Activated T-helper 2 cell treated with anti-CD3 and anti-CD28 coated beads, Interferon-gamma antibody, Interleukin-2, Interleukin-4, amounts not matched to agents 10 μg/mL and 5 μg/mL and 100 μg/mL, durations not matched to agents 14 hours and 24 hours and 36 hours (primary cell): ENCODE measurements at regions not wholly inside any gene's neighbourhood (a gene's known extent, or its start where the extent isn't known, plus 50 kb on each side); places are given as distances from the start of the nearest gene placed in this dataset.

ENCODE experiments used
- DNase-seq: peaks from one replicate; pipeline ENCODE4 v3.0.0; 2021; ENCODE audit warnings: low spot score
- H3K27ac Mint-ChIP-seq: one replicate; pipeline ENCODE4 v1.8.0; 2021; ENCODE audit warnings: mixed read lengths
- H3K27me3 Mint-ChIP-seq: one replicate; pipeline ENCODE4 v1.8.0; 2021; ENCODE audit warnings: low read depth, mixed read lengths
- H3K36me3 Mint-ChIP-seq: one replicate; pipeline ENCODE4 v1.8.0; 2021; ENCODE audit warnings: low read depth, mixed read lengths
- H3K4me1 Mint-ChIP-seq: one replicate; pipeline ENCODE4 v1.8.0; 2021; ENCODE audit warnings: low read depth, mixed read lengths
- H3K4me3 Mint-ChIP-seq: one replicate; pipeline ENCODE4 v1.8.0; 2021; ENCODE audit warnings: low read depth, mild to moderate bottlenecking, moderate library complexity, mixed read lengths
- H3K9me3 Mint-ChIP-seq: one replicate; pipeline ENCODE4 v1.8.0; 2021; ENCODE audit warnings: mixed read lengths
- intact Hi-C: fragments of 100-400 bp; cut with micrococcal nuclease; formaldehyde crosslinking; loops from one replicate; pipeline ENCODE4 v1.15.1; 2023

DNA sequence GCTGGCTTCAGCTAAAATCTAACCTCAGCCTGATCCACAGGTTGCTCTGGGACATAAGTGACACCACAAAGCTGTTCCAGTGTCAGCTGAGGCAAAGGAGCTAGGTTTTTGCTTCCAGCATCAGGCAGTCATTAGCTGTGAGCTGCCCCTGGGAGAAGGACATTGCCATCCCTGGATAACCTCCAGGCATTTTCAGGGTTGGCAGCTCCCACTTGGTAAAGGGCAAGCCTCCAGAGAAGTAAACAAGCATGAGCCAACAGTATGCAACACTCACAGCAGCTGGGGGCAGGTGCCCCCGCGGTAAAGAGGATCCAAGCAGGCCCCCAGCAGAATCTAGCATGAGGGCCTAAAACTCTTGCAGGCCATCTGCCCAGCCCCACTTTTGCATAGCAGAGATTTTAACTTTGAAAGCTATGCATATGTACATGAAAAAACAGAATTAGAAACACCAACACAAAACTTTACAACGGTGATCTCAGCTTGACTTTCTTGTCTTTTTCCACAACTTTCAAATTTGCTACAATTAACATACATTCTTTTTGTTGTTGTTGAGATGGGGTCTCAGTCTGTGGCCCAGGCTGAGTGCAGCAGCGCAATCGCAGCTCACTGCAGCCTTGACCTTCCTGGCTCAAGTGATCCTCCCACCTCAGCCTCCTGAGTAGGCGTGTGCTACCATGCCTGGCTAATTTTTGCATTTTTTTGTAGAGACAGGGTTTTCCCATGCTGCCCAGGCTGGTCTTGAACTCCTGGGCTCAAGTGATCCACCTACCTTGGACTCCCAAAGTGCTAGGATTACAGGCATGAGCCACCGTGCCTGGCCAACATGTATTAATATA, 83.8 kb upstream of the TPM1 start:
- no peak overlapping the region for H3K4me3 Mint-ChIP-seq
- no peak overlapping the region for H3K27ac Mint-ChIP-seq
- intact Hi-C loops: no loop called here
- H3K36me3 Mint-ChIP-seq: no peaks in the 10 kb centered on the region
- DNase-seq: no peak
- H3K9me3 Mint-ChIP-seq: no peaks in the 10 kb centered on the region
- H3K4me1 Mint-ChIP-seq: no peaks in the 10 kb centered on the region
- peaks cover 7% of the 10 kb centered on the region for H3K27me3 Mint-ChIP-seq

DNA sequence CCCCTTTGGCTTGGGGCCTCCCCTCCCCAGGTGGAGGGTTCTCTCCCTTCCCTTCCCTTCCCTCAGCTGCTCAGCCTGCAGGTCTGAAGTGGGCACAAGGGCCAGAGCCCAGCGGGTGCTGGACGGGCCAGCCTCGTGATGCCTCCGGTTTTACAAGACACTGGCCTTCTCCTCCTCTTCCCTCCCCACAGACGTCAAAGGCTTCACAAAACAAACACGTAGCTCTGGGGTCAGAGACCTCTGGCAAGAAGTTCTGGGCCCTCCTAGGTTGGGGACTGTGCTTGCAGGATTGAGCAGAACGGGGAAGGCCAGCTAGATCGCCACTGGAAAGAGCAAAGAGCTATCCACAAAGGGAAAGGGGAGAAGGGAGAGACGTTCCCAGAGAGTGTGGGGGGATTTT, 81.4 kb upstream of the TPM1 start:
- peaks cover 3% of the 10 kb centered on the region for H3K27me3 Mint-ChIP-seq
- intact Hi-C loops: no loop called here

DNA sequence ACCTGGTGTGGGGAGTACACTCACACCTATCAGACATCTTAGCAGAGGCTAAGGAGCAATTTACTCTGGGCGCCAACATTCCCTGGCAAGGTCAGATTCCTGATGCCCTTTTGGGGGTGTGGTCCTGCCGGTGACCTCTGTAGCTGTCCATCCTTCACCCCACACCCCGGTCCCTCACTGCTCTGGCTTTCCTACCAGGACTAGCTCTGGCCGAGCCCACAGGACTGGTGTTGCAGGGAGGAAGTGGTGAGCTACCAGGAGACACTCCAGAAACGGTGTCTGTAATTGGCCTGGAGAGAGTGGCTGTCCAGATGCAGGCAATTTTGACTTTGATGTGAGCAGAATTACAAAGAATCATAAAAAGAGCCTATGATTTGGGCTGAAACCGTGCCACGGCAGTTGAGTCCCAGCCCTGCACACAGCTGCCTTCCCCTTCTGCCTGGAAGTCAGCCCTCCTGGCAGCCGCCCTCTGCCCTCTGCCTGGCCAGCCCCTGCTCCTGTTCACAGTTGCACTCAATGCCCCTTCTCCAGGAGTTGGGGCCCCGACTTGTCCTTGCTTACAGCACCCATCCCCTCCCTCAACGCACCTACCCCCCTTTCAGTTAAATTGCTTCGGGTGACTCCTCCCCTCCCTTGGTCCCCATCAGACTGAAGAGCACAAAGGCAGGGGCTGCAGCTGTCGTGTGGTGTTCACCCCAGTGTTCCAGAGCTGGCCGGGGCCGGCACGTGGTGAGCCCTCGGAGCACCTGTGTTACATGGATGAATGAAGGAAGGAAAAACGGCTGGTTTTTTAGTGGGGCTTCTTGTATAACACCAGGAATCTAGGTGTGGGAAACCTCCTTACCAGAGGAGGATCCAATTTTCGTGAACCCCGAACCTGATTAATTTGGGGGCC, 80.2 kb upstream of the TPM1 start:
- no peaks in the 10 kb centered on the region for H3K4me1 Mint-ChIP-seq
- intact Hi-C loops: no loop called here

More for the DNA sequence above, 81.4 kb upstream of the TPM1 start:
- Mint-ChIP-seq H3K27ac (no peak overlapping the region), H3K4me1 (no peaks in the 10 kb centered on the region), H3K4me3 (no peak overlapping the region), H3K9me3 (no peaks in the 10 kb centered on the region), H3K36me3 (no peaks in the 10 kb centered on the region)
- DNase-seq: no peak

DNA sequence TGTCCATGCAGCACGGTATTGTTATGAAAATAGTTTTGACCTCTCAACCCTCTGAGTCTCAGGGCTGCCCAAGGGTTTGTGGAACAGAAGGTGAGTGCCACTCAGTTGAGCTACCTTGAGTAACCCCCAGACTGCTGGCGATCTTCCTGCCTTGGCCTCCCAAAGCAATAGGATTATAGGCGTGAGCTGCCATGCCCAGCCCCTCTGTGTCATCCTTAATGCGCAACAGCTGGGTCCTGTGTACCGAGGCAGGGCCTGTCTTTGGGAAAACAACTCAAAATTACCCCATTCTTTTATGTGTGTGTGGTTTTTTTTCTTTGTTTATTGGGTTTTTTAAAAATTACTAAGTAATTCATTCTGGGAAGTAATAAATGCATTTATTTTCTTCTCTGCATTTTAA, 78.3 kb upstream of the TPM1 start:
- Mint-ChIP-seq H3K4me1 (no peaks in the 10 kb centered on the region), H3K4me3 (no peak overlapping the region), H3K9me3 (no peaks in the 10 kb centered on the region), H3K27ac (no peak overlapping the region), H3K27me3 (no peaks in the 10 kb centered on the region), H3K36me3 (no peaks in the 10 kb centered on the region)
- DNase-seq: no peak
- intact Hi-C loops: no loop called here

More for the DNA sequence above, 80.2 kb upstream of the TPM1 start:
- no peaks in the 10 kb centered on the region for H3K36me3 Mint-ChIP-seq
- H3K9me3 Mint-ChIP-seq: no peaks in the 10 kb centered on the region
- H3K4me3 Mint-ChIP-seq: no peak overlapping the region
- no peak overlapping the region for H3K27ac Mint-ChIP-seq
- peaks cover 1% of the 10 kb centered on the region for H3K27me3 Mint-ChIP-seq
- no peak for DNase-seq

DNA sequence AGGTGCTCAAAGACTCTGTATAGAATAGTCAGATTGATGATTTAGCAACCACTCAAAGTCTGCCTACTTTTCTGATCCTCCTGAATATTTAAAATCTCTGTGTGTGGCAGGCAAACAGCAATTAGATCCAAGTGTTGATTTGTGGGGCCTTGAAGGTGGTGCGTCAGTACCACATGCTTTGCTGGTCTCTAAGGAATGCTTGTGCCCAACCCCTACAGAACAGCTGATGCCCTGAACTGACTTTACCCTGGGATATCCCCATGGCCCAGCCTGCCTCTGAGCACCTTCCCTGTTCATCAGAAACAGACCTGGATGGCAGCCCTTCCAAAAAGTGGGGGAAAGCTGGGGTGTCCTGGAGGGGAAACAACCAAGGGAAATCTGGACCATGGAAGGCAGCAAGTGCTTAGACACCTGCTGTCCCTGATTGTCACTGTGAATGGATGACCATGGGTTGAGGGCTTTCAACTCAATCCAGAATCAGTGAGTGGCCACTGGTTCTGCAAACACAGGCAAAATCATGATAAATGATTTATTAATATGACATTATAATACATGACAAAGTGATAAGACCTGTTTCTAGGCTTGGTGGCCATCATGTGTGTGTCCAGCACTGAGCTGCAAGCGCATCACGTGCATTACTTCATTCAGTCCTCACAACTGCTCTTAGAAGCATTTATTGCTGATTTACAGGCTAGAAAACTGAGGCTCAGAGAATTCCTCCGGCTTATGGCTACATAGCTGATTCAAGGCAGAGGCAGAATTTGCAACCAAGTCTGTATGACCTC, 76.1 kb upstream of the TPM1 start:
- Mint-ChIP-seq H3K4me1 (no peaks in the 10 kb centered on the region), H3K4me3 (no peak overlapping the region), H3K27me3 (no peaks in the 10 kb centered on the region), H3K27ac (no peak overlapping the region), H3K9me3 (no peaks in the 10 kb centered on the region), H3K36me3 (no peaks in the 10 kb centered on the region)
- DNase-seq: no peak
- intact Hi-C loops: no loop called here

DNA sequence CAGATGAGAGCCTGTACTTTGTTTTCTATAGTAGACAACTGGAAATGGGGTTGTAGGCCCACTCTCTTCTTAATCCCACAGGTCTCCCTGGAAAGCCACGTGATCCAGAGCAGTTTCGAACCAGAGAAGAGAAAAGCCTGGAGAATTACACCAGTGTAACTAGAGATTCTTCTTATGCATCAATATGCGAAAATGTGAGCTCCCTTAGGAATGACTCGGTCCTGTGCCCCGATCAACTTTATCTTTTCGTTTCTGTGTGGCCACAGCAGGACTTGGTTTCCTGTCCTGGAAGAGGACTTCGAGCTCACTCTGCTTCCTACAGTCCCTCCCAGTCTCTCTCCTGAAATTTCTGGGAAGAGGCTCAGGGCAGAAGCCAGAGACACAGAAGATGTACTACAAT, 73.8 kb upstream of the TPM1 start:
- Mint-ChIP-seq H3K27ac (no peak overlapping the region), H3K27me3 (peaks cover 4% of the 10 kb centered on the region), H3K36me3 (no peaks in the 10 kb centered on the region), H3K4me1 (no peaks in the 10 kb centered on the region), H3K4me3 (no peak overlapping the region), H3K9me3 (no peaks in the 10 kb centered on the region)
- no peak for DNase-seq
- intact Hi-C loops: no loop called here

DNA sequence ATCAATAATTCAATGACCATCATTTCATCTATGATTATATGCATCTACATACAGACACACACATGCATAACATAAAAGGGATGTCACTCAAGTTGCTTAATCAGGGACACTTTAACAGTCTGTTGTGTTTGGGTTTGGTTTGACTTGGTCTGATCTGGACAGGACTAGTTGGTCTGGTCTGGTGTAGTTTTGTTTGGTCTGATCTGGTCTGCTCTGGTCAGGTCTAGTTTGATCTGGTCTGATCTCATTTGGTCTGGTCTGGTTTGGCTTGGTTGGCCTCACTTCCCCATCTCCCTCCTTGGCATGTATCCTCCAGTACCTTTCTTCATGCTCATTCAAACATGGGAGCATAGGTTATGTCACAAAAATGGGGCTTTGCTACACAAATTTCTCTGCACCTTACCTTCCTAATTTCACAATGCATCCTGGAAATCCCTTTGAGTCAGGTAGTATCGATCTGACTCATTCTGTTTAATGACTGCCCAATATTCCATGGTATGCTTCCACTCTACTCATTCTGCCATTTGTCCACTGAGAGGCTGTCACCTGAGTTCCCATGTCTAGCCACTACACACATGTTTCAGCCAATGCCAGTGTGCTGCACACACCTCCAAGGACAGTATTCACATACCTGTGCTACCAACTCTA, 73.0 kb upstream of the TPM1 start:
- no peaks in the 10 kb centered on the region for H3K36me3 Mint-ChIP-seq
- no peaks in the 10 kb centered on the region for H3K9me3 Mint-ChIP-seq
- H3K27ac Mint-ChIP-seq: no peak overlapping the region
- intact Hi-C loops: no loop called here
- no peaks in the 10 kb centered on the region for H3K4me1 Mint-ChIP-seq
- H3K27me3 Mint-ChIP-seq: peaks cover 4% of the 10 kb centered on the region
- H3K4me3 Mint-ChIP-seq: no peak overlapping the region
- DNase-seq: no peak

DNA sequence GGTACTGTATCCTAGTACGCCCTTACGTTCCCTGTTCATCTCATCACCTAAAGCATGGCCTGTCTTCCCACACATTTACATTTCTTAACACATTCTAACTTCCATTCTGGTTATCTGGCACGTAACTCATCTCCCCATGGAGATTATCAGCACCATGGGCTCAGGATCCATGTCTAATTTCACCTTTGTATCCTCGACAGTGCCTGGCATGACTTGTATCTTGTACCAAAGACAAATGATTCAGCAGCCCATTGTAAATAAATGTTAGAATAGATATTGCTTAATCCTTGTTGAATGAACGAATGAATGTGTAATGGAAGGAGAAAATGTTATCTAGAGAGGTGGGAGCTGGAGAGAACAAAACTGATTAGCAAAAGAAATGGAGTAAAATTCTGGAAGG, 69.7 kb upstream of the TPM1 start:
- Mint-ChIP-seq H3K4me1 (no peaks in the 10 kb centered on the region), H3K9me3 (no peaks in the 10 kb centered on the region), H3K36me3 (no peaks in the 10 kb centered on the region), H3K4me3 (no peak overlapping the region), H3K27me3 (peaks cover 4% of the 10 kb centered on the region), H3K27ac (no peak overlapping the region)
- DNase-seq: no peak
- intact Hi-C loops: no loop called here

DNA sequence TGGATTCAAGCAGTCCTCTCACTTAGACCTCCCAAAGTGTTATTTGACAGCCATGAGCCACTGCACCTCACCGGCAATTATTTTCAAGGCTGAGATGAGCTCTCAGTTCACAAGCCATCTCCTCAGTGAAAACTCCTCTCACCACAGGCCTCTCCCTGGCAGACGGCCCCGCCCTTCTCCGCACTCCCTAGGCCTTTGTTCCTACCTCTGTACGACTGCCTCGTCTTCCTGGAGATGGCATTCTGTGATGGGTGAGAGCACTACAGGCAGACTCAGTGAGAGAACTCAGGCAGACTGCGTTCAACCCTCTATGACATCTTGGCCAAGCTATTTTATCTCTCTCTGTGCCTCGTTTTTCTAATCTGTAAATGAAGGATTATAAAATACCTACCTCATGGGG, 67.0 kb upstream of the TPM1 start:
- DNase-seq: no peak
- H3K36me3 Mint-ChIP-seq: no peaks in the 10 kb centered on the region
- intact Hi-C loops: no loop called here
- H3K27me3 Mint-ChIP-seq: peaks cover 8% of the 10 kb centered on the region
- no peak overlapping the region for H3K4me3 Mint-ChIP-seq
- no peaks in the 10 kb centered on the region for H3K4me1 Mint-ChIP-seq
- H3K27ac Mint-ChIP-seq: no peak overlapping the region
- no peaks in the 10 kb centered on the region for H3K9me3 Mint-ChIP-seq

DNA sequence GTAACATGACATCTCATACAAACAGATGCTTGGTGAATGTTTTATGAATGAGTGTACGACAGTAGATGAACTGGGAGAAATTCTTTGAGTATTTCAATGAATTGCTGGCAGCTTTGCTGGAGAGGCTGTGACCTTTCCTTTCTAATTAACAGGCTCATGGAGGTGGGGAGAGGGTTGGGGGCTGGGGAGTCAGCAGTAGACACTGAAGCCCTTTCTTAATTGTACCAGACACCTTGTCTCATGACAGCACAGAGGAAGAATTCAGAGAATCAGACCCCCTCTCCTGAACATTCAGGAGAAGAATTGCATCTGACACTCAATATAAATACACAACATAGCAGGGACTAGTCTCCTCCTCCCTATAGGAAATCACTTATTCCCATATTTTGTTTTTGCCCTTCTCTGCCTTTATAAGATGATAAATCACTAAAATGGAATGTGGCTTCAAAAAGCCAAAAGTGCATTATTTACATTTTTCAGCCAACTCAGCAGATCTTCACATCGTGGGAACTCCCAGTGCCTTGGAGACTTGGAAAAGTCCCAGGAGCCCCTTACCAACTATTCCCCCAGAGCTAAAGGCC, 66.2 kb upstream of the TPM1 start:
- Mint-ChIP-seq H3K4me1 (no peaks in the 10 kb centered on the region), H3K27ac (no peak overlapping the region), H3K4me3 (no peak overlapping the region), H3K9me3 (no peaks in the 10 kb centered on the region), H3K36me3 (no peaks in the 10 kb centered on the region), H3K27me3 (peaks cover 8% of the 10 kb centered on the region)
- intact Hi-C loops: no loop called here
- no peak for DNase-seq

DNA sequence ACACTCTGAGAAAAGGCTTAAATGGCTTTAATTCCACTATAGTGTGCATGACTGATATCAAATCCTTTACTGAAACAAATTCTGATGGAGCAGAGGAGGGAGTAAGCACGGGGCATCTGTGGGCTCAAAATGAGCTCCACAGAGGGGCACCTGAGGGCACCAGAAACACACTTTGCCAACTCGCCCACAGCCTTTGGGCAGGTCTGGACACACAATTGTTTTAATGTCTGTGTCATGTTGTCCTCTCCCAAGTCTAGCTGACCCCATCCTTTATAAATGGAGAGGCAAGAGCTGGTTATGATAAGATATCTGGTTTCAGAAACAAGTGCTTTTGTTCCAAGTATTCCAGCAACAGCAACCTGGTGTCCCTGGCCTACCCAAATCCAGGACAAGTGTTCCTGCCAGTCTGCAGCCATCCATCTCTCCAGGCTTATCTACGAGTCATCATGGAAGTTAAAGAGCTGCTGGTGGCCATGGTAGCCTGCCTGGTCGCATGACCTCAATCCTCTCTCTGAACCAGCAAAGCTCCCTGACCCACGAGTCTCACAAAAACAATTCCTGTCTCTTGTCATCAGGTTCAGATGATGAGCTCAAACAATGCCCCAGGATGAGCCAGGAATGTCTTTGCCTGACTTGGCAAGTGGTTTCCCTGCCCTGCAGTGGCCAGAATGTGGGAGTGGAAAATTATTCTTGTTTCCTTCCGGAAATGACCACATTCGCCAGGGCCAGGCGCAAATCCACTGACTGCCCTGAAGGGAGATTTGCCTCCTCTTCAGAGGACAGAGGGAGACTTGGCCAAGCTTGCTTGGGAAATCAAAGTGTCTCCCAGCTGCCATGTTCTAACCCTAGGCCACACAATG, 64.4 kb upstream of the TPM1 start:
- intact Hi-C loops: no loop called here
- Mint-ChIP-seq H3K9me3 (no peaks in the 10 kb centered on the region), H3K4me1 (no peaks in the 10 kb centered on the region), H3K4me3 (no peak overlapping the region), H3K36me3 (no peaks in the 10 kb centered on the region), H3K27ac (no peak overlapping the region), H3K27me3 (peaks cover 3% of the 10 kb centered on the region)
- DNase-seq: no peak
